HL-60 (cell line): ENCODE measurements at regions not wholly inside any gene's neighbourhood (a gene's known extent, or its start where the extent isn't known, plus 50 kb on each side); places are given as distances from the start of the nearest gene placed in this dataset.

Experiments used
- DNase-seq, 2 experiments: peaks; one replicate each; pipeline ENCODE4 v3.0.0-alpha.2; 2010 to 2020; ENCODE audit warnings: low read depth in 1 of 2, low spot score in 1 of 2
- H3K27ac ChIP-seq: fragments of 250-450 bp; sonication (Bioruptor Pico); replicated peaks from 2 replicates; pipeline ENCODE4 v1.5.1; 2020; ENCODE audit warnings: mild to moderate bottlenecking, moderate library complexity
- H3K27me3 ChIP-seq: fragments of 250-450 bp; sonication (Bioruptor Pico); 2 replicates; pipeline ENCODE4 v1.5.1; 2021; ENCODE audit warnings: mild to moderate bottlenecking, moderate library complexity; ENCODE audit not compliant: insufficient read depth, poor library complexity, severe bottlenecking
- H3K4me3 ChIP-seq: replicated peaks from 2 replicates; pipeline ENCODE4 v1.5.1; 2011; ENCODE audit warnings: mild to moderate bottlenecking, control low read depth, low read length; ENCODE audit not compliant: insufficient read depth
- GABPA ChIP-seq: IDR thresholded peaks from 2 replicates; pipeline ENCODE4 v1.6.1; 2012; ENCODE audit warnings: low read depth
- POLR2AphosphoS5 ChIP-seq: IDR thresholded peaks from 2 replicates; pipeline ENCODE4 v1.6.1; 2012; ENCODE audit warnings: low read depth
- SPI1 ChIP-seq: IDR thresholded peaks from 2 replicates; pipeline ENCODE4 v1.6.1; 2012; ENCODE audit warnings: low read depth, mild to moderate bottlenecking, borderline replicate concordance
- TF ChIP-seq, protein P1 (sequence below): IDR thresholded peaks from one replicate; pipeline ENCODE4 v1.5.1; 2011; ENCODE audit warnings: low read length, control low read depth, inconsistent platforms; ENCODE audit not compliant: insufficient read depth
- TF ChIP-seq, protein P2 (sequence below): IDR thresholded peaks from 2 replicates; pipeline ENCODE4 v1.6.1; 2012; ENCODE audit warnings: low read depth; ENCODE audit not compliant: insufficient replicate concordance

DNA sequence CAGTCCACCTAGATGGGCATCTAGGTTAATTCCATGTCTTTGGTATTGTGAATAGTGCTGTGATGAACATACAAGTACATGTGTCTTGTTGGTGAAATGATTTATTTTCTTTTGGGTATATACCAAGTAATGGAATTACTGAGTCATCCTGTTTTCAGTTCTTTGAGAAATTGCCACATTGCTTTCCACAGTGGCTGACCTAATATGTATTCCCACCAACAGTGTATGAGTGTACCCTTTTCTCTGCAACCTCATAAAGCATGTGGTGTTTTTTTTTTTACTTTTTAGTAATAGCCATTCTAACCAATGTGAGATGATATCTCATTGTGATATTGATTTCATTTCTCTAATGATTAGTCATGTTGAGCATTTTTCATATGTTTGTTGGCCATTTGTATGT, 86.0 kb upstream of the NDN start:
- DNase-seq, result no peak
- no peaks in the 10 kb centered on the region for H3K27me3 ChIP-seq
- TF ChIP-seq POLR2AphosphoS5, result no peak
- TF ChIP-seq, protein P1, sequence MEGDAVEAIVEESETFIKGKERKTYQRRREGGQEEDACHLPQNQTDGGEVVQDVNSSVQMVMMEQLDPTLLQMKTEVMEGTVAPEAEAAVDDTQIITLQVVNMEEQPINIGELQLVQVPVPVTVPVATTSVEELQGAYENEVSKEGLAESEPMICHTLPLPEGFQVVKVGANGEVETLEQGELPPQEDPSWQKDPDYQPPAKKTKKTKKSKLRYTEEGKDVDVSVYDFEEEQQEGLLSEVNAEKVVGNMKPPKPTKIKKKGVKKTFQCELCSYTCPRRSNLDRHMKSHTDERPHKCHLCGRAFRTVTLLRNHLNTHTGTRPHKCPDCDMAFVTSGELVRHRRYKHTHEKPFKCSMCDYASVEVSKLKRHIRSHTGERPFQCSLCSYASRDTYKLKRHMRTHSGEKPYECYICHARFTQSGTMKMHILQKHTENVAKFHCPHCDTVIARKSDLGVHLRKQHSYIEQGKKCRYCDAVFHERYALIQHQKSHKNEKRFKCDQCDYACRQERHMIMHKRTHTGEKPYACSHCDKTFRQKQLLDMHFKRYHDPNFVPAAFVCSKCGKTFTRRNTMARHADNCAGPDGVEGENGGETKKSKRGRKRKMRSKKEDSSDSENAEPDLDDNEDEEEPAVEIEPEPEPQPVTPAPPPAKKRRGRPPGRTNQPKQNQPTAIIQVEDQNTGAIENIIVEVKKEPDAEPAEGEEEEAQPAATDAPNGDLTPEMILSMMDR, result no peak
- TF ChIP-seq, protein P2, sequence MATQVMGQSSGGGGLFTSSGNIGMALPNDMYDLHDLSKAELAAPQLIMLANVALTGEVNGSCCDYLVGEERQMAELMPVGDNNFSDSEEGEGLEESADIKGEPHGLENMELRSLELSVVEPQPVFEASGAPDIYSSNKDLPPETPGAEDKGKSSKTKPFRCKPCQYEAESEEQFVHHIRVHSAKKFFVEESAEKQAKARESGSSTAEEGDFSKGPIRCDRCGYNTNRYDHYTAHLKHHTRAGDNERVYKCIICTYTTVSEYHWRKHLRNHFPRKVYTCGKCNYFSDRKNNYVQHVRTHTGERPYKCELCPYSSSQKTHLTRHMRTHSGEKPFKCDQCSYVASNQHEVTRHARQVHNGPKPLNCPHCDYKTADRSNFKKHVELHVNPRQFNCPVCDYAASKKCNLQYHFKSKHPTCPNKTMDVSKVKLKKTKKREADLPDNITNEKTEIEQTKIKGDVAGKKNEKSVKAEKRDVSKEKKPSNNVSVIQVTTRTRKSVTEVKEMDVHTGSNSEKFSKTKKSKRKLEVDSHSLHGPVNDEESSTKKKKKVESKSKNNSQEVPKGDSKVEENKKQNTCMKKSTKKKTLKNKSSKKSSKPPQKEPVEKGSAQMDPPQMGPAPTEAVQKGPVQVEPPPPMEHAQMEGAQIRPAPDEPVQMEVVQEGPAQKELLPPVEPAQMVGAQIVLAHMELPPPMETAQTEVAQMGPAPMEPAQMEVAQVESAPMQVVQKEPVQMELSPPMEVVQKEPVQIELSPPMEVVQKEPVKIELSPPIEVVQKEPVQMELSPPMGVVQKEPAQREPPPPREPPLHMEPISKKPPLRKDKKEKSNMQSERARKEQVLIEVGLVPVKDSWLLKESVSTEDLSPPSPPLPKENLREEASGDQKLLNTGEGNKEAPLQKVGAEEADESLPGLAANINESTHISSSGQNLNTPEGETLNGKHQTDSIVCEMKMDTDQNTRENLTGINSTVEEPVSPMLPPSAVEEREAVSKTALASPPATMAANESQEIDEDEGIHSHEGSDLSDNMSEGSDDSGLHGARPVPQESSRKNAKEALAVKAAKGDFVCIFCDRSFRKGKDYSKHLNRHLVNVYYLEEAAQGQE, result no peak
- TF ChIP-seq SPI1, result no peak
- no peak for TF ChIP-seq GABPA
- H3K4me3 ChIP-seq, result no peak overlapping the region
- H3K27ac ChIP-seq, result no peak overlapping the region

DNA sequence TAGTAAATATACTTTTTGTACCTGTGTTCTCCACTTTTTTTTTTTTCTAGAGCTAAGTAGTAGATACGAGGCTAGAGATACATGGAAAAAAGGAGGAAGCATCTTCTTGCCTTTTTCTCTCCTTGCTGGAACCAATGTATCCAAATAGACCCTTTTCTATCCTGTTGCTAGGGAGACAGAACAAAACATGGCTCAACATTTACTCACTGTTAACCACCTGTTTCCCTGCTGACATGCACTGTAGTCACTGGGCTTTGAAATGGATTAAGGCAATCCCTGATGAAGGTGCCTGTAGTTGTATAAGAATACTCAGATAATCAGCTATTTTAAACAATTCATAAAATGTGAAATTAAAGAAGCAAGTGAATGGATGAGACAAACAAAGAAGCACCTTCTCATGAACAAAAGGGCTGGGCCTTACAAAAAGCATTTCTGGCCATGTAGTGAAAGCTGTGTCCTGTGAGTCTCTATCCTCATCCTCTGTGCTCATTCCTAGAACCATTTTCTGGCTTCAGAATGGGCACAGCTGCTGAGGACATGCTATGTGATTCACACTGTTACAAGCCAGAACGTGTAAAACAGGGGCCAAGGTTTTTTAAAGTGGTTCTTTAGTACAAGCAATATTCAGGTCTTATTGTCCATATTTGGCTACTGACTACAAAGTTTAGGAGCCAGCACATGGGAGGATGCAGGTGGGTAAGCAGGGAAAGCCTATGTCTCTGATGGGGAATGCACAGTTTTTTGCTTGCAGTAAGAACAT, 100.4 kb upstream of the NDN start:
- no peak overlapping the region for H3K4me3 ChIP-seq
- no peak for TF ChIP-seq GABPA
- TF ChIP-seq, protein P2, result no peak
- TF ChIP-seq, protein P1, result no peak
- TF ChIP-seq POLR2AphosphoS5, result no peak
- TF ChIP-seq SPI1, result no peak
- H3K27me3 ChIP-seq, result no peaks in the 10 kb centered on the region
- H3K27ac ChIP-seq, result no peak overlapping the region
- DNase-seq, result no peak

DNA sequence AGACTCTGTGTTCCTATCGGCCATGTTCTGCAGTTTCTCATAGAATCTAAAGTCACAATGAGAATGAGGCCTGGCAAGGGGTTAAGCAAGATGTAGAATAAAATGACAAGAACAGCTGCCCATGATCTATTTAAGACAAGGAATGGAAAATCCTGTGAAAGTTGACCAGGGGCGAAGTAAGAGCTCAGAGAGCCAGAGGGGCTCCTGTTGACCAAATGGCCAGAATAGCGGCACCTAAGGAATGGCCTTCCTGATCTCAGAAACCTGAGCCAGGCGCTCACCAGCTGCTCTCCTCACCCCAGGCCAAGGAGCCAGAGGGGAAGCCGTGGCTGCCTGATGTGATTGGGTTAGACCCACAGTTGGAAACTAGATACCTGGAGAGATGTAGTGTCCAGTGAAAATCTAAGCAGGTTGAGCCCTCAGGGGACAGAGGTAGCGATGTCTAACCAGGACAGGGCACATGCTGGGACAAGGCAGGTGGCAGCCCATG, 106.1 kb upstream of the NDN start:
- no peak overlapping the region for H3K4me3 ChIP-seq
- no peaks in the 10 kb centered on the region for H3K27me3 ChIP-seq
- no peak overlapping the region for H3K27ac ChIP-seq
- no peak for DNase-seq
- TF ChIP-seq POLR2AphosphoS5, result no peak
- TF ChIP-seq, protein P1, result no peak
- TF ChIP-seq GABPA, result no peak
- TF ChIP-seq, protein P2, result no peak
- TF ChIP-seq SPI1, result no peak
